Stomach smooth muscle (tissue), 2 donors: ENCODE measurements at regions not wholly inside any gene's neighbourhood (a gene's known extent, or its start where the extent isn't known, plus 50 kb on each side); places are given as distances from the start of the nearest gene placed in this dataset.

Source experiments
- H3K27ac ChIP-seq: one replicate; pipeline ENCODE4 v1.7.0; 2013; ENCODE audit warnings: mild to moderate bottlenecking, low read length, inconsistent platforms
- H3K27me3 ChIP-seq, 2 donors: one replicate each; pipeline ENCODE4 v1.7.0; 2013; ENCODE audit warnings: low read length in 2 of 2; ENCODE audit not compliant: insufficient read depth in 2 of 2, control insufficient read depth in 1 of 2
- H3K36me3 ChIP-seq, 2 donors: one replicate each; pipeline ENCODE4 v1.7.0; 2013; ENCODE audit warnings: low read length in 2 of 2; ENCODE audit not compliant: control insufficient read depth in 2 of 2, insufficient read depth in 2 of 2
- H3K4me1 ChIP-seq: one replicate; pipeline ENCODE4 v1.7.0; 2013; ENCODE audit warnings: low read length; ENCODE audit not compliant: control insufficient read depth, insufficient read depth
- H3K4me3 ChIP-seq, 2 donors: one replicate each; pipeline ENCODE4 v1.7.0; 2013; ENCODE audit warnings: low read length in 2 of 2
- H3K9ac ChIP-seq, 2 donors: one replicate each; pipeline ENCODE4 v1.7.0; 2013; ENCODE audit warnings: low read length in 2 of 2, mild to moderate bottlenecking in 1 of 2
- H3K9me3 ChIP-seq, 2 donors: one replicate each; pipeline ENCODE4 v1.7.0; 2013; ENCODE audit warnings: low read length in 2 of 2; ENCODE audit not compliant: control insufficient read depth in 2 of 2
- donor health status: healthy.
- donor health status: Pancreatic carcinoma.

DNA sequence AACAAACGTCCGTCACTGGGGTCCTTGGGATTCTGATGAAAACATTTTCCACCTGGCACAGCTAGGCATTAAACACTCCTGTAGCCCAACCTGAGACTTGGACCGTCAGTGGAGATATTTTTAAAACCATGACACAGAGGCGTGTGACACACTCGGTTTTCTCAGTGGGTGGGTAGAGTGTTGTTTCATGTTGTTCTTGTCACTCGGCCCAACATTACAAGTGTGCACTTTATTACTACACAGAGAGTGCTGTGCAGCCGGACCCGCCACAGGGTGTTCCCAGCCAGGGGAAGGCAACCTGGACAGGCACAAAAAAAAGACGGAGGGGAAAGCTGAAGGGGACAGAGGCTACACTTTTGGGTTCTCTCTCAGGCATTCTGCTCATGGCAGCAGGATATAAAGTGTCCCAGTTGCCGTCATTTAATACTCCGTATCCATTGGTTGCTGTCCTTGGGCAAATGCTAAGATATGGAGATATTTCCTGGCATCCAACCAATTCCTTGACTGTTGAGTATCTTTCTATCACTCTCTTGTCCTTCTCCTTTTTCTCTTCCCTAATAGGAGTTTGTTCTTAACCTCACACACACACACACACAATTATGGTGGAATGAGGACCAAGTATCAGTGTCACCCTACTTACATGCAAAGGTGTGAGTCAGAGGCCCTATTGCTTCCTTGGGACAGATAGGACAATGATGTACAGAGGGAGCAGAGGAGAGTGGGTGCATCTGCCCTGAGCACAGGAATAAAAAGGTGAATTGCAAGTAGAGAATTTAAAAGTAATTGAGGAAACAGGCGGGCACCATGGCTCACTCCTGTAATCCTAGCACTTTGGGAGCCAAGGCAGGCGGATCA lies 154.1 kb upstream of the SOX9 start:
- Histone ChIP-seq H3K9me3 (no peaks in the 10 kb centered on the region), H3K36me3 (no peaks in the 10 kb centered on the region), H3K27me3 (no peaks in the 10 kb centered on the region), H3K4me1 (no peaks in the 10 kb centered on the region), H3K27ac (no peak overlapping the region), H3K4me3 (no peak overlapping the region), H3K9ac (no peak overlapping the region)

DNA sequence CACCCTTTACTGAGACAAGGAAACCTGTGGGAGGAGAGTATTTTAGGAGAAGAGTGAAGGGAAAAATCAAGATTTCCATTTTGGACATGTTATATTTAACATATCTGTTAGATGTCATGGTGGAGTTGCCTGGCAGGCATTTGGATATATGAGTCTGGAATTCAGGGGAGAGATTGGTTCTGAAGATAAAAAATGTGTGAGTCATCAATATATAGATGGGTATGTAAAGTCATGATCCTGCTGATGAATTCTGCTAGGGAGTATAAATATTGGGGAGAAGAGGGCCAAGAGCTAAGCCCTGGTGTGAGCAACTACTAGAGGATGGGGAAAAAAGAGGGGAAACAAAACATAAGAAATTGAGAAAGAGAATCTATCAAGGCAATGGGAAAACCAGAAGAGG lies 151.3 kb upstream of the SOX9 start:
- Histone ChIP-seq H3K4me3 (no peak overlapping the region), H3K27ac (no peak overlapping the region), H3K9me3 (no peaks in the 10 kb centered on the region)

DNA sequence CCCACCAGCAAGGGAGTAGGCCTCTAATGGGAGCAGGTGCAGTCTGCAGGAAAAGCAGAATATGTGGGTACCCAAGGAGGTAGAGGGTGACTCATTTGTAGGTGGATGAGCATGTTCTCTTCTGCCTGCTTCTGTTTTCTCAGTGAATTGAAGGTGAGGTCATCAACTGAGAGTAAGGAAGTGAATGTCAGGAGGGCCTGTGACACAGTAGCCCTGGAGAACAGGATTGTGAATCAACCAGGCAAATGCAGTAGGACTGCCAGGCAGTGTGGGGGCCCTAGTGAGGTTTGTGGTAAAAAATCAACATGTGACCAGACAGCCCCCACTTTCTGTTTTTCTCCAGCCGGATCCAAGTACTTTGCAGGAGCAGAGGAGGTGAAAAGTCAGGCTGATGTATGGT lies 150.5 kb upstream of the SOX9 start:
- Histone ChIP-seq H3K4me1 (peaks cover 4% of the 10 kb centered on the region), H3K9ac (no peak overlapping the region), H3K27me3 (no peaks in the 10 kb centered on the region), H3K27ac (no peak overlapping the region), H3K9me3 (no peaks in the 10 kb centered on the region), H3K4me3 (no peak overlapping the region), H3K36me3 (no peaks in the 10 kb centered on the region)

More for the DNA sequence above, 151.3 kb upstream of the SOX9 start:
- Histone ChIP-seq H3K4me1 (no peaks in the 10 kb centered on the region), H3K27me3 (no peaks in the 10 kb centered on the region), H3K36me3 (no peaks in the 10 kb centered on the region), H3K9ac (no peak overlapping the region)

DNA sequence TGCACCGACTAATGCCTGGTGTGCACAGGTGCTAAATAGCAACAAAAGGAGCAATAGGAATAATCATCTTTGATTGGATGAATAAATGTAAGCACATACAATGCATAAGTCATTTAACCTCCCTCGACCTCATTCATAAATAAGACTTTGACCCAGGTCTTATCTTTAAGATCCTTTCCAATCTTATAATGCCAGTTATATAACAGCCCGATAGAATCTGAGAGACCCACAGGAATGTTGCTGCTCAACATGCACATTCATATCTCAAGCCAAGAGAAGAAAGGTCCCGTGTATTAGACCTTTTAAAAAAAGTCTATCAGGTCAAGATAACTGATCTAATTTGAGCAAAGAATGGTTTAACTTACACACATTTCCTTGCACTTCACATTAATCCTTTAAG lies 146.8 kb upstream of the SOX9 start:
- peaks cover 4% of the 10 kb centered on the region for H3K4me1 ChIP-seq
- no peak overlapping the region for H3K9ac ChIP-seq
- H3K27ac ChIP-seq: no peak overlapping the region
- no peaks in the 10 kb centered on the region for H3K36me3 ChIP-seq
- H3K27me3 ChIP-seq: no peaks in the 10 kb centered on the region
- peaks cover 0 to 2% of the 10 kb centered on the region in 2 donors for H3K9me3 ChIP-seq
- H3K4me3 ChIP-seq: no peak overlapping the region

DNA sequence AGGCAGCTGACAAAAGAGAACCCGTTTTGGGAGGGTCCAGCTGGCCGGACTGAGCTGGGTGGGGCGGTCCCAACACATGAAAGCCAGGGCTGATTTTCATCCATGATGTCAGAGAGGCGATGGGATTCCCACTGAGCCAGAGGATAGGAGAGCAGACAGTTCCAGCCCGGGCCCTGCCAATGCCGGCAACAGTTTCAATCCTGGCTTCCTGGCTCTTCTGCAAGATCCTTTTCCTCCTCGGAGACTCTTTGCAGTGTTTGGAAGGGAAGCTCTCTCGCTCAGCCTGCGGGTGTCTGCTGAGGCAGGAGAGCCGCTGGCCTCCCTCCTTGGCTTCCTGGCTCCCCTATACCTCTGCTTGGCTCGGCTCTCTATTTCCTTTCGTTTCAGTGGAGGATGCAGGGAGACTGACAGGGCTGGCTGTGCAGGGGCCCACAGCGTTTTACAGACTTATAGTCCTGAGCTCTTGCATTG lies 145.5 kb upstream of the SOX9 start:
- Histone ChIP-seq H3K4me3 (peak overlapping the region; percentile 52 to 65), H3K9ac (peak overlapping the region in 1 of 2 donors; percentile 29)

DNA sequence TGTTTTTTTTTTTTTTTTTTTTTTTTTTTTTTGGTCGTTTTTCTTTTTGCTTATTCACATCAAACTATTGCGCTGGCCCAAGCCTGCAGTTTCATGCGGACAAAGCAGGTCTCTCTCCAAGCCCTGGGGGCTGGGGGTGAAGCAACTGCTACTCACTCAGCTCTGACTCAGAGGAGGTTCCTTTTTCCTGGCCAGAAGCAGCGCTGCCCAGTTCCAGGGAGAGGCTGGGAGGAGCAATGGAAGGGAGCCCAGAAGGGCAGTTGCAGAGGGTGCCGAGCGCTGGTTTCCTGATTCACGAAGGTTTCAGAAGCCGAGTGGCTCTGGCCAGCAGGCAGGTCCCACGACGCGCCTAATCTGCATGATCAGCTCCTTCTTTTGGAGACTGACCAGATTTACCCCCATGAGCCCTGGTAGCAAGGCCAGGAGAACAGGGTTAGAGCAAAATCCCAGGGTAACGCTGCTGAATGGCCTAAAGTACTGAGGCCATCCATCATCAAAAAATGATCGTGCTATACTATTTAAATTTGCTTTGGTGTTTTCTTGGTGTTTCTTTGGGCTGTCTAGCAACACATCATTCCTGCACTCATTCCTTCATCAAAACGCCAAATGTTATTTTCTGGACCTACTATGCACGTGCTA lies 144.7 kb upstream of the SOX9 start:
- peaks cover 0 to 4% of the 10 kb centered on the region in 2 donors for H3K9me3 ChIP-seq
- no peak overlapping the region for H3K27ac ChIP-seq
- no peaks in the 10 kb centered on the region for H3K27me3 ChIP-seq
- H3K4me3 ChIP-seq: no peak overlapping the region
- H3K4me1 ChIP-seq: peaks cover 4% of the 10 kb centered on the region
- no peaks in the 10 kb centered on the region for H3K36me3 ChIP-seq
- H3K9ac ChIP-seq: no peak overlapping the region

More for the DNA sequence above, 145.5 kb upstream of the SOX9 start:
- Histone ChIP-seq H3K4me1 (peaks cover 4% of the 10 kb centered on the region), H3K27me3 (no peaks in the 10 kb centered on the region), H3K27ac (peak overlapping the region; percentile 31), H3K36me3 (no peaks in the 10 kb centered on the region), H3K9me3 (peaks cover 0 to 3% of the 10 kb centered on the region in 2 donors)

DNA sequence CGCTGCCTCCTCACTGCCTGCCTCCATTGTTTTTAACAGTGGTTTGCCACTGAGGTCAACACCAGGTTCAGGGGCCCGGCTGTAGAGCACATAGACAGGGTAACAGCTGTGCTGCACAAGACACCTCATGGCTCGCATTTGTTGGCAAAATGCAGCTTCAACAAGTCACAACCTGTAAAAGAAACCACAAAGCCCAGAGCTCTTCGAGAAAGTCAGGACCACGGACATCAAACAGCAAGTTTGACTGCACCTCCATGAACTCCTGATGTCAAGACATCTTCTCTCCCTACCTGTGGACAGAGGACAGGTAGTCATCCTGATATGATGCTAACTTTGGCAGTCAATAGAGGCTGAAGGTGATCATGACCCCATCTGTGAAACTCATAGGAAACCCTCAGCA lies 142.4 kb upstream of the SOX9 start:
- Histone ChIP-seq H3K27me3 (no peaks in the 10 kb centered on the region), H3K4me3 (no peak overlapping the region), H3K9ac (no peak overlapping the region), H3K27ac (no peak overlapping the region), H3K4me1 (peaks cover 4% of the 10 kb centered on the region), H3K36me3 (no peaks in the 10 kb centered on the region), H3K9me3 (peaks cover 0 to 4% of the 10 kb centered on the region in 2 donors)

DNA sequence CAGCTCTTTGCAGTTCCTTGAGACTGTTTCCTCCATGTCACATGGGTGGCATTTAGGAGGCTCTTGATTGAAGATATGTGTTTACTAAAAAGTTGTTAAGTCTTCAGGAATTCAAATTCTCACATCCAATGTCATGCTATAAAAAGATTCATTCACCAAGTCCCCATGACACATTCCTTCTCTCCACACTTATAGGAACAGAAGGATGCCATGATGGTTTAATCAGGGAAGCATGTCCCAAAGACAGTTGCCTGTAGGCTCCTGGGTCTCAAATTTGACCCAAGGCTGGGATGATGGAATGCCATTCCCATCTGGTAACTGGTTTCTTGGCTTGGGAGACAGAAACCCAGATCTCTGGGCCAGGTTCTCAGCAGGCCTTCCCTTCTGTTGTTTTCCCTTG lies 140.6 kb upstream of the SOX9 start:
- no peaks in the 10 kb centered on the region for H3K4me1 ChIP-seq
- H3K9ac ChIP-seq: no peak overlapping the region
- no peaks in the 10 kb centered on the region for H3K36me3 ChIP-seq
- no peak overlapping the region for H3K27ac ChIP-seq
- no peak overlapping the region for H3K4me3 ChIP-seq
- H3K27me3 ChIP-seq: no peaks in the 10 kb centered on the region
- H3K9me3 ChIP-seq: peaks cover 0 to 4% of the 10 kb centered on the region in 2 donors

DNA sequence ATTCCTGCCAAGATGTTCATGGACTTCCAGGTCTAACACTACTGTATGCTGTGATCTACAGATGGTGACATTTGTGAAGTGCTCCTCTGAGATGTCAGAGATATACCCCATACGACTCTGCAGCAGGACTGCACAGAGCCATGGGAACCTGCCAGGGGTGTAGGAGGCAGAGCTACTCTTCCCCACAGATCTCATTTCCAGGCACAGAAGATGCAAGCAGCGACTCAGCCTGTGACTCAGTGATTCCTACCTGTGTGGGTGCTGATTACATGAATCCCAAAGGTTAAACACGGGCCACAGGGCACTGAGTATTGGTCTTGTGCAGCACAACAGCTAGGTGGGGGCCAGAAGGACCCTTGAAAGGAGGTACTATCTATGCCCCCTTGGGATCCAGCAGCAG lies 137.0 kb upstream of the SOX9 start:
- Histone ChIP-seq H3K4me3 (no peak overlapping the region), H3K4me1 (no peaks in the 10 kb centered on the region), H3K27me3 (no peaks in the 10 kb centered on the region), H3K36me3 (no peaks in the 10 kb centered on the region), H3K27ac (no peak overlapping the region), H3K9ac (no peak overlapping the region), H3K9me3 (peaks cover 0 to 4% of the 10 kb centered on the region in 2 donors)

DNA sequence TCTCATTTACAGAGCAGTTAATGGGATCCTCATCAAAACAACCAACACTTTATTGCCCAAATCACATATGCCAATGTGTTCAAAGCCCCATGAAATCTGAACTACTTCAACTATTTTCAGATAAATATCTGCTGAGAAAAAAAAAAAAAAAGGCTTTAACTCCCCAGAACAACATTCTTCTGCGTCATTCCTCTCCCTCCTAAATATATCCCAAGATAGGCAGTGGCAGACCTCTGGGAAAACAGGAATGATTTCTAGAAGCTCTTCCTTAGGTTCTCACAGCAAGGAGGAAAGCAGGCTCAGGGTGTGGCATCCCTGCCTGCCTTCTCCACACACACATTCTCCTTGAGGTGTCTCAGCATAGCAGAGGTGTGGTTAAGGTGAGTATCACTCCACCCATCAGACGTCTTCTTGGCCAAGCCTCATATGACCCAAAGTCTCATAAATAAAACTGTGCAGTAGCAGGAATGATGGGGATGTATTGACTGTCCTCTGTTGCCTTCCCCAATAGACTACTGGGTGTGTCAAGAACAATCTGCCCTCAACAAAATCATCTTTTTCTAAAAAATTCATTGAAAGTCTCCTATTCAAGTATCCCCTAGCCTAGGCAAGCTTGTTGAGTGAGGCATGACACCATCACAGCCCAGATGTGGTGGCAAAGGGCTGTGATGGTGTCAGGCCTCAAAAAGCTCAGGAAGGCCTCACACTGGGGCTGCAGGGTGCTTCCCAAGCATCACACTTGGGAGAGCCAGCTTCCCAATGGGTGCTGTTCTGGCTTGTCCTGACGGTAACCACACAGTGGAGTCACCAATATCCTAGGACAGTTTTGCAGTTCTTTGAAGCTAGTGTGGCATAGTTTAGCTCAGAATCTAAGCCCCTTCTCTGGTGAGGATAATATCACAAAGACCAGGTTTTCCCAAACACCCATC lies 135.4 kb upstream of the SOX9 start:
- Histone ChIP-seq H3K4me1 (no peaks in the 10 kb centered on the region), H3K4me3 (no peak overlapping the region), H3K27ac (no peak overlapping the region), H3K9me3 (peaks cover 0 to 2% of the 10 kb centered on the region in 2 donors), H3K36me3 (no peaks in the 10 kb centered on the region), H3K9ac (no peak overlapping the region), H3K27me3 (no peaks in the 10 kb centered on the region)
